Amniotic stem cell (primary cell): ENCODE measurements at regions not wholly inside any gene's neighbourhood (a gene's known extent, or its start where the extent isn't known, plus 50 kb on each side); places are given as distances from the start of the nearest gene placed in this dataset.

Experiments used
- DNase-seq: peaks from one replicate; lab custom pipeline; 2025; lab: John Stamatoyannopoulos, UW

DNA sequence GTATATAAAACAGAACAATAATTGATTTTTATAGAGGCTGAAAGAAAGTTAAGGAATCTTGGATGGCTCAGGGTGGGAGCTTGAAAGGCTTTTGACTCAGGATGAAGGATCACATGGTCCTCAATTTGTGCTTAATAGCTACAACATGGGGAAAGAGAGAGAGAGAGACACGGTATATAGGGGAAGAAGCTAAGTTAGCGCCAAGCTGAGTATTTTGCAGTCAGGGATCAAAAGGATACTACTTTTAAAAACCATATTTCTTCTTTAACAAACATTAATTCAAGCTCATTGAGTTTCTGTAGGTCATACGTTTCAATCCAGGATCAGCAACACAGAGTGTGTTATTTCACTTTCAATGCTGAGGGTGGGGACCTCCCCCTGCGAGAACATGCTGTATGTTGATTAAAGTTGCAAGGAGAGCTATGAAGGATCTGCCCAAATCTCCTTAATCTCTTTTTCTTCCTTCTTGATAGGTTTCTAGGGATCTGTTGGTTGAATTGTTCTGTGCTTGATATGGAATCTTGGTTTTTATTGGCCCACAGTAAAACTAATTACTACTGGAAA, 133.1 kb upstream of the NUDT4 start:
- DNase-seq = no peak

DNA sequence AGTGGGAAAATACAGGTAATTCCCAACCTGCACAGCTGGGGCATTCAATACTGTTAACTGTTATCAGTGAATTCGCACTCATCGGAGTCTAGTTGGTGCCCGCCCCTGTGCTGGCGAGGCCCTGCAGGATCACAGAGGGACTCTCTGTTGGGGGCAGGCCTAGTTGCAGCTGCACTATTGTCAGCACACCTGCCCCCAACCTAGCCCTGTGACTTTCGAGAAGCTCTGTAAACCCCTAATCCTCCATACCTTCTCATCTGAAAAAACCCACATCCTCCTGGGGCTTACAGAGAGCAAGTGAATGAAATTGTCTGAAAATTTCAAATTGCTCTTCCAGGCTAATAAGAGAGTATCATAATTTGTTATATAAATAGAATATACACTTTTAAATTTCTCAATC, 132.2 kb upstream of the NUDT4 start:
- no peak for DNase-seq

DNA sequence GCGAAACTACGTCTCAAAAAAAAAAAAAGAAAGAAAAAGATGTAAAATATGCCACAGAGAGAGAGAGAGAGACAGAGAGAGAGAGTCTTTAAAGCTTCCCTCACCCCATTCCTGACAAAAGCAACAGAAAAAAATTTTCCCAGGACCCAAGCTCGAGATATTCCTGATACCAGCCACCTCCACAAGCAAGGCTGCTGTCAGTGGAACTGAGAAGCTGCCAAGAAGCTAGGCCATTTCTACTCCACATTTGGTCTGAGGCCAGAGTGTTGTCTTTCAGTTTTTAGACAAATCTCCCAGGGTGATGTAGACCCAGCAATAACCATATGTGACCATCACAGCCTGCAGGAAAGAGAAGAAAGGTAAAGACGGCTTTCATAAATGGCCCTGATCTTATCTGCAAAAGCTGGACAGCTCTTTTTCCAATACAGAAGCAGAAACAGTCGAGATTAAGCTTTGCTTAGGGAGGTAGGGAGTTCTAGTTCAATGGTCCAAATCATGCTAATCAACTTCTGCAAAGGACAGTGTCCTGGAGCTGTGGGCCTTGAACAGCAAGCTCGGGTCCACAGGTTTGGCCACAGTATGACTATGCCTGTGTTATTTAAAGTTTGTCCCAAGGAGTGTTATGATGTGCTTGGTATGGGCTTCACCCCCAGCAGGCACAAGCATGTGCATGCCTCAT, 130.3 kb upstream of the NUDT4 start:
- DNase-seq = no peak

DNA sequence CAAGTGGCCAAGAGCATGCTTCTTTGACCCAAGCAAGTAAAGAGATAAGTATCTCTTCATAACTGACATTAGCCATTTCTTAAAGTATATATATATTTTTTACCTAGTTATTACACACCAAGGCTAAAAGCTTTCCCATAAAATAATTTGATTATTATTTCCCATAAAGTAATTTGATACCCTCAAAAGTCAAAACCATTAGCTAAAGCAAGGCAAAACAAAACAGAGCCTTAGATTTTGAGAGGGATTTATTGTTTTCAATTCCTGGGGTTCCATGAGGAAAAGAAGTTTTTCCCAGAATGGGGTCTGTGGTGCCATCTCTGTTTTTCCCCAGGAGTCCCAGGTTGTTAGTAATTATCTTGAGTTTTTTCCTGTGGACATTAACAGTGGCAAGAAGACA, 125.5 kb upstream of the NUDT4 start:
- no peak for DNase-seq

DNA sequence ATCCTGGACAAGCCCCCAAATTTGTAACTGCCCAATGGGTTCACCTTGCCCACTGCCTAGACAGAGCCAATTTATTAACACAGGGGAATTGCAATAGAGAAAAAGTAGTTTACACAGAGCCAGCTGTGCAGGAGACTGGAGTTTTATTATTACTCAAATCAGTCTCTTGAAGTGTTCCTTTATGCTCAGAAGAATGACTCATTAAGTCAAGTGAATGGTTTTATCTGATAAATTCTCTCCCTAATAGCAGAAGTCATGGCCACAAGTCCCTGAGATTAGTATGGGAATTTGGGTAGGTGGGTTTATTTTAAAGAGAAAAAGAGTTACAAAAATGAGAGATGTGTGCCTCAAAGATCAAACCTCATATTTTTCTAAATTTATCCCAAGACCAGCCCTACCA, 122.8 kb upstream of the NUDT4 start:
- DNase-seq = no peak

DNA sequence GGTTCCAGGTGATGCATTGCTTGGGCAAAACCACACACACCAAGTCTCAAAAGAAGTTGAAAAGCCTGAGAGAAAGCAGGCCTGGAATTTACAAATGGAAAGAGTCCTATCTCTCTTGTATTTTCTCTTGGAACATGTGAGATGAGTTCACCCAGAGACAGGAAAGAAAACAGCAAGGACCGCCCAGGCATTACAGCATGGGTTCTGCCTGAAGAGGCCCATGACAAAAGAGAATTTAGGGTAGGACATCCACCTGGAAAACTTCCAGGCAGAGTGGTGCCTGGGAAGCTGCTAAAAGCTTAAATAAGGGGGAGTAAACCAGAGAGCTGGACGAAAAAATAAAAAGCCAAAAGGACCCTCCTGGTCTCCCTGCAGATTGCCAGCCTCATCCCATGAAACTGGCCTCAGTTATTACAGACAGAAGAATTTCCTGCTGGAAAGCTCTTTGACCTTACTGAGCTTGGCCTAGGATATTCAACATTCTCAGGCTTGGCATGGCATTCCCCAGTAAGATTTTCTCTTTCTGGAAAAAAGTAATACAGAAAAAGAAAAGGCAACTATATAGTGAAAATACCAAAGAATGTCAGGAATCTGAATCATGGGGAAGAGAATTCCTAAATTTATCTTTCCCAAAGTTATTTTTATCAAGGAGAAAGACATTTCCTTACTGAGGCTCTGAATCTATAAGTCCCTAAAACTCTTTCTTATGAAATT, 121.3 kb upstream of the NUDT4 start:
- no peak for DNase-seq

DNA sequence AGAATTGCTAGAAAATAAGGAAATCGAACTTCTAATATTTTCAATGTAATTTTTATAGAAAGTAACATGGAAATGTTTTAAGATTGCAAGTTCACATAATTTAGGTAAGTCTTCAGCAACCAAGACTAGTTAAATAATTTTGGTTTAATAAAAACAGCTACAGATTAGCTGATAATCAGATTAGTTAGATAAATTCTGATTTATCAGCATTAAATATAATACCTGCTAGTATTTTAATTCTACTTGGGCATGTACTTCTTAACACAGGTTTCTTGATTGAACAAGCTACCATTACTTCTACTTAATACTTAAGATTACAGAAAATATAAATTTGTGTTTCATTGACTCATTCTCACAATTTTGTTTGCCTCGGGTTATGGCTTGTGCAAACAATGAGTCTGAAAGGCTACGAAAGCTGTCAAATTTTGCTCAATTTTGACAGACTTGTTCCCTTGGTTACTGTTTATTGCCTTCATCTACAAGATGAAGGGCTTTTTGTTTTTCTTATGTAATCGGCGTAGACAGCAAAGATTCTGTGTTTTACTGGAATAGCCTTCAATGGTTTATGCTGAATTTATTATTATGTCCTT, 116.1 kb upstream of the NUDT4 start:
- DNase-seq = no peak

- DNase-seq = no peak
Measured at GRCh38 chr12:93272997-93273396, 104.7 kb upstream of the NUDT4 start.

GRCh38 chr12:93273834-93274564, 103.7 kb upstream of the NUDT4 start:
- DNase-seq = no peak

- no peak for DNase-seq
Measured at GRCh38 chr12:93274937-93275336, 102.8 kb upstream of the NUDT4 start.

- DNase-seq = no peak
Measured at GRCh38 chr12:93275589-93275988, 102.1 kb upstream of the NUDT4 start.

DNA sequence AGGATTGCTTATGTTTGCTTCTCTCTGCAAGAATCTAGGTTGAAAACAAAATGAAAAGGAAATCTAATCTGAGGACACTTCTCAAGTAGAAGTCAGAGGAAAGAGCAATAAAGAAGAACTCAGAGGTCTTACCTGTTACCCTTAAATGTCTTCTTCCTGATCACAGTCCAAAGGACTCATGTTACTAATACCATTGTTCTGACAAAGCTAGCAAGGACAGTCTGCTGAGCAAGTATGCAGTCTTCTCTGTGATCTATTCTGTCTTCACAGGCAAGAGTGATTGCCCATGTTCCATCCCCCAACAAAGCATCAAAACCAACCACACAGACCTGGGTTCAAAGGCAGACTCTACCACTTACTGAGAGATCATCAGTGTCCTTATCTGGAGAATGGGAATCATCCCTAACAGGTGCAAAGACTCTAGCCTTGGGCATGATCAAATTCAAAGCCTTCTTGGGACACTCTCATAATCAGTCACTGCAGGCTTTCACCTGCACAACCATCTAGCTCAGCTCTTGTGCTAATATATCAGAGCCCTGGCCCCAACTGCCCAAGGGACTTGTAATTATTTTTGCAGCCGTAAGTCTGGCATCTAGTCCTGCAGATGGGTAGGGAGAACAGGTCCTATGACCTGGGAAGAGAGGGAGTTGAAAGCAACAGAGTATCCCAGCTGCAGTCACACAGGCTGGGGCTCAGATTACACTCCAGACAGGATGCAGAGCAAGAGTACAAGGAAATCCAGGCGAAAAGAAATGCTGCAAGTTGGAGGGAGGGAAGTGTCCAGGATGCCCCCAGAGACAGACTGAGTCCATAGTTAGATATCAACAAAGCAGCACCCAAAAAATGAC, 97.9 kb upstream of the NUDT4 start:
- DNase-seq = no peak

GRCh38 chr12:93287149-93287548, 90.6 kb upstream of the NUDT4 start:
- no peak for DNase-seq

GRCh38 chr12:93288626-93289025, 89.1 kb upstream of the NUDT4 start:
- DNase-seq = no peak

GRCh38 chr12:93290391-93290790, 87.3 kb upstream of the NUDT4 start:
- no peak for DNase-seq

DNA sequence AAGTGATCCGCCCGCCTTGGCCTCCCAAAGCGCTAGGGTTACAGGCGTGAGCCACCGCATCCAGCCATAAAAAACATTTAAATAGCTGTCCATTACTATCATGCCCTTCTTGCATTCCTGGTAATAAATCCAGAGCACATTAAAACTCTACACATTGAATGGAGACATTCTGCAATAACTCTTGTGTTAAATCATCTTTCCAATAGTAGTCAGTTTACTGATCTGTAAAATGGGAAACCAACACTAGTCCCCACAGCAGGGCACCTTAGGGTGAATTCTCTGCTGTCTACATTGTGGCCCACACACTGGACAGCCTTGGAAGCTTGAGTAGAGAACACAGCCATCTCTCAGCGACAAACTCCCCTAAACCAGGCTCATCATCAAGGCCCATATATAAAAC, 85.5 kb upstream of the NUDT4 start:
- DNase-seq = no peak

- no peak for DNase-seq
Measured at GRCh38 chr12:93292731-93293566, 84.8 kb upstream of the NUDT4 start.

DNA sequence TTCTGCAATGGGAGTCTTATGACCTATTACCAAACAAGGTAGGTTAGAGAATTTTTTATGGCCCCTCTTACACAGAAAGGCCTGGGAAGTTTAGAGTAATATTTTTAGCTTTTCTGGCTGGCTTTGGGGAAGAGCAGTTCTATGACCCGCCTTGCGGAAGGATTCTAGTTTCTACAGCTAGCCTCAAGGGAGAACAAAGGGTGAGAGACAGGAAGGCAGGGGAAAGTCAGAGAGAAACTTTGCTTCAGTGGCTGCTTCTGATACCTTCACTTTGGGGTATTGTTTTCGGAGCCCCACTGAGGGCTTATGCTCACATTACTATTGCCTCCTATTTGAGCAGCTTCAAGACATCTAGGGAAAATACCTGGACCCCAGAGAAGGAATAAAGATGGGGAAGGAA, 80.7 kb upstream of the NUDT4 start:
- DNase-seq = no peak

- no peak for DNase-seq
Measured at GRCh38 chr12:93297536-93297935, 80.2 kb upstream of the NUDT4 start.

- DNase-seq = no peak
Measured at GRCh38 chr12:93299262-93299846, 78.4 kb upstream of the NUDT4 start.
